HG02610 (cell line): ENCODE measurements at regions not wholly inside any gene's neighbourhood (a gene's known extent, or its start where the extent isn't known, plus 50 kb on each side); places are given as distances from the start of the nearest gene placed in this dataset.
"Not testable (repeated sequence)": the region's sequence is repeated elsewhere in the genome, so short reads cannot be mapped to it uniquely, and the experiment has no call there.

Experiments used
- ATAC-seq: cut with Tn5 transposase; IDR thresholded peaks from one replicate; pipeline ENCODE4 v1.9.1; 2021; ENCODE audit warnings: mild to moderate bottlenecking, moderate library complexity; ENCODE audit not compliant: unreplicated experiment

- no peak for ATAC-seq
Measured at GRCh38 chr3:34053626-34054025, 255.2 kb downstream of the PDCD6IP start.

- peak; percentile 7 for ATAC-seq
Measured at GRCh38 chr3:34056181-34056910, 257.9 kb downstream of the PDCD6IP start.

- peak; percentile 97 for ATAC-seq
Measured at GRCh38 chr3:34056951-34057390, 258.5 kb downstream of the PDCD6IP start.

GRCh38 chr3:34060995-34061394 lies 262.6 kb downstream of the PDCD6IP start:
- ATAC-seq: not testable (repeated sequence)

- ATAC-seq: no peak
Measured at GRCh38 chr3:34065901-34066300, 267.5 kb downstream of the PDCD6IP start.

- no peak for ATAC-seq
Measured at GRCh38 chr3:34066328-34066727, 267.9 kb downstream of the PDCD6IP start.

GRCh38 chr3:34066999-34067398 lies 268.6 kb downstream of the PDCD6IP start:
- ATAC-seq: no peak

- ATAC-seq: no peak
Measured at GRCh38 chr3:34067536-34068051, 269.2 kb downstream of the PDCD6IP start.

GRCh38 chr3:34068505-34068904 lies 270.1 kb downstream of the PDCD6IP start:
- no peak for ATAC-seq

- peak; percentile 78 for ATAC-seq
Measured at GRCh38 chr3:34070831-34071585, 272.6 kb downstream of the PDCD6IP start.

- no peak for ATAC-seq
Measured at GRCh38 chr3:34072297-34072696, 273.9 kb downstream of the PDCD6IP start.

GRCh38 chr3:34073111-34073510 lies 274.7 kb downstream of the PDCD6IP start:
- ATAC-seq: no peak

GRCh38 chr3:34073961-34074360 lies 275.5 kb downstream of the PDCD6IP start:
- no peak for ATAC-seq

- no peak for ATAC-seq
Measured at GRCh38 chr3:34075975-34076374, 277.5 kb downstream of the PDCD6IP start.

GRCh38 chr3:34077417-34078195 lies 279.2 kb downstream of the PDCD6IP start:
- ATAC-seq: peak; percentile 47

GRCh38 chr3:34078418-34078817 lies 280.0 kb downstream of the PDCD6IP start:
- ATAC-seq: no peak

GRCh38 chr3:34079849-34080248 lies 281.4 kb downstream of the PDCD6IP start:
- not testable (repeated sequence) for ATAC-seq

GRCh38 chr3:34090379-34090778 lies 291.9 kb downstream of the PDCD6IP start:
- ATAC-seq: not testable (repeated sequence)

- ATAC-seq: no peak
Measured at GRCh38 chr3:34090876-34091275, 292.4 kb downstream of the PDCD6IP start.

GRCh38 chr3:34094280-34094679 lies 295.9 kb downstream of the PDCD6IP start:
- not testable (repeated sequence) for ATAC-seq

GRCh38 chr3:34102288-34102687 lies 303.9 kb downstream of the PDCD6IP start:
- ATAC-seq: peak; percentile 37
